SK-N-SH treated with all-trans-retinoic acid at 6 μM for 48 hours (cell line): ENCODE measurements at regions not wholly inside any gene's neighbourhood (a gene's known extent, or its start where the extent isn't known, plus 50 kb on each side); places are given as distances from the start of the nearest gene placed in this dataset.

ENCODE experiments used
- ARNTL ChIP-seq: fragments of 450-650 bp; formaldehyde crosslinking; IDR thresholded peaks from 2 replicates; pipeline ENCODE4 v1.5.0; 2020; ENCODE audit warnings: low read depth, mild to moderate bottlenecking, moderate library complexity, borderline replicate concordance
- CSDC2 ChIP-seq: fragments of 250-450 bp; sonication (Bioruptor Pico); IDR thresholded peaks from 2 replicates; pipeline ENCODE4 v1.5.0; 2020; ENCODE audit warnings: mild to moderate bottlenecking, moderate library complexity
- ESRRG ChIP-seq: fragments of 250-450 bp; sonication (Bioruptor Pico); IDR thresholded peaks from 2 replicates; pipeline ENCODE4 v1.6.1; 2021; ENCODE audit warnings: mild to moderate bottlenecking
- RARB ChIP-seq: fragments of 250-450 bp; sonication (Bioruptor Pico); IDR thresholded peaks from 2 replicates; pipeline ENCODE4 v1.8.0; 2021; ENCODE audit warnings: mild to moderate bottlenecking, moderate library complexity
- TCF4 ChIP-seq: fragments of 250-450 bp; sonication (Bioruptor Pico); IDR thresholded peaks from 2 replicates; pipeline ENCODE4 v1.8.0; 2021; ENCODE audit warnings: mild to moderate bottlenecking, moderate library complexity, borderline replicate concordance
- ZC3H10 ChIP-seq: fragments of 250-450 bp; sonication (Bioruptor Pico); IDR thresholded peaks from 2 replicates; pipeline ENCODE4 v1.5.1; 2021; ENCODE audit warnings: mild to moderate bottlenecking, moderate library complexity
- ZFP3 ChIP-seq: fragments of 250-450 bp; sonication (Bioruptor Pico); IDR thresholded peaks from 2 replicates; pipeline ENCODE4 v1.5.0; 2020; ENCODE audit warnings: mild to moderate bottlenecking, moderate library complexity
- ZFP30 ChIP-seq: fragments of 450-650 bp; formaldehyde crosslinking; IDR thresholded peaks from 2 replicates; pipeline ENCODE4 v1.5.0; 2022; ENCODE audit warnings: mild to moderate bottlenecking, moderate library complexity
- ZNF565 ChIP-seq: fragments of 450-650 bp; formaldehyde crosslinking; conservative IDR thresholded peaks from 2 replicates; pipeline ENCODE4 v1.5.0; 2020; ENCODE audit warnings: low read depth, mild to moderate bottlenecking, moderate library complexity
- ZNF70 ChIP-seq: fragments of 450-650 bp; formaldehyde crosslinking; IDR thresholded peaks from 2 replicates; pipeline ENCODE4 v1.5.0; 2020; ENCODE audit warnings: mild to moderate bottlenecking, moderate library complexity
- TF ChIP-seq, protein P1 (sequence below): fragments of 250-450 bp; sonication (Bioruptor Pico); IDR thresholded peaks from 2 replicates; pipeline ENCODE4 v1.8.0; 2021; ENCODE audit warnings: low read depth, mild to moderate bottlenecking, moderate library complexity, borderline replicate concordance
- TF ChIP-seq, protein P2 (sequence below): fragments of 250-450 bp; sonication (Bioruptor Pico); IDR thresholded peaks from 2 replicates; pipeline ENCODE4 v1.5.1; 2020; ENCODE audit warnings: low read depth, mild to moderate bottlenecking, moderate library complexity
- TF ChIP-seq, protein P3 (sequence below): fragments of 250-450 bp; sonication (Bioruptor Pico); IDR thresholded peaks from 2 replicates; pipeline ENCODE4 v1.8.0; 2020; ENCODE audit warnings: mild to moderate bottlenecking, moderate library complexity, borderline replicate concordance

DNA sequence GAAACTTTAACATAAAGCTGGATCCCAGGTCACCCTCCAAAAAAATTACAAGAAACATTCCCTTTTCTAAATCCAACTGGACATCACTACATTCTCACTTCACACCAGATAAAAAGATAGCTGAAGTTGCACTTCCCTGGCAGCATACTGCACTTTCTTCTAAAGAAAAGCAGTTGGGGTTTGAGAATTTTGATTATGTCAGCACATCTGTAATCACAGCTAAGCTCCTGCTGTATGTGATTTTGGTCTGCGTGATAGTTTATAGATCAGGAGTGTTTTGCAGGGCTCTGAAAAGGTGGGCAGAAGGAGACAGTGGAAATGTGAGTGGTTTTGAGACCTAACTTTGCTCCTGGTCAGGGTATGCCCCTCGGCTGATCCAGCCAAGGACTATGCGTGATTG is 199.1 kb upstream of the AKR1E2 start:
- TF ChIP-seq, protein P1, sequence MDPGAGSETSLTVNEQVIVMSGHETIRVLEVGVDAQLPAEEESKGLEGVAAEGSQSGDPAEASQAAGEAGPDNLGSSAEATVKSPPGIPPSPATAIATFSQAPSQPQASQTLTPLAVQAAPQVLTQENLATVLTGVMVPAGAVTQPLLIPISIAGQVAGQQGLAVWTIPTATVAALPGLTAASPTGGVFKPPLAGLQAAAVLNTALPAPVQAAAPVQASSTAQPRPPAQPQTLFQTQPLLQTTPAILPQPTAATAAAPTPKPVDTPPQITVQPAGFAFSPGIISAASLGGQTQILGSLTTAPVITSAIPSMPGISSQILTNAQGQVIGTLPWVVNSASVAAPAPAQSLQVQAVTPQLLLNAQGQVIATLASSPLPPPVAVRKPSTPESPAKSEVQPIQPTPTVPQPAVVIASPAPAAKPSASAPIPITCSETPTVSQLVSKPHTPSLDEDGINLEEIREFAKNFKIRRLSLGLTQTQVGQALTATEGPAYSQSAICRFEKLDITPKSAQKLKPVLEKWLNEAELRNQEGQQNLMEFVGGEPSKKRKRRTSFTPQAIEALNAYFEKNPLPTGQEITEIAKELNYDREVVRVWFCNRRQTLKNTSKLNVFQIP (CRISPR knock-in tag), result no peak
- TF ChIP-seq ZFP3 (CRISPR knock-in tag) (no peak), ESRRG (no peak), ZNF70 (CRISPR knock-in tag) (no peak), ZC3H10 (CRISPR knock-in tag) (no peak), TCF4 (no peak), ZFP30 (CRISPR knock-in tag) (no peak), CSDC2 (CRISPR knock-in tag) (no peak), ARNTL (CRISPR knock-in tag) (no peak), RARB (CRISPR knock-in tag) (no peak), ZNF565 (CRISPR knock-in tag) (no peak)
- TF ChIP-seq, protein P2, sequence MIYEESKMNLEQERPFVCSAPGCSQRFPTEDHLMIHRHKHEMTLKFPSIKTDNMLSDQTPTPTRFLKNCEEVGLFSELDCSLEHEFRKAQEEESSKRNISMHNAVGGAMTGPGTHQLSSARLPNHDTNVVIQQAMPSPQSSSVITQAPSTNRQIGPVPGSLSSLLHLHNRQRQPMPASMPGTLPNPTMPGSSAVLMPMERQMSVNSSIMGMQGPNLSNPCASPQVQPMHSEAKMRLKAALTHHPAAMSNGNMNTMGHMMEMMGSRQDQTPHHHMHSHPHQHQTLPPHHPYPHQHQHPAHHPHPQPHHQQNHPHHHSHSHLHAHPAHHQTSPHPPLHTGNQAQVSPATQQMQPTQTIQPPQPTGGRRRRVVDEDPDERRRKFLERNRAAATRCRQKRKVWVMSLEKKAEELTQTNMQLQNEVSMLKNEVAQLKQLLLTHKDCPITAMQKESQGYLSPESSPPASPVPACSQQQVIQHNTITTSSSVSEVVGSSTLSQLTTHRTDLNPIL, result no peak
- TF ChIP-seq, protein P3, sequence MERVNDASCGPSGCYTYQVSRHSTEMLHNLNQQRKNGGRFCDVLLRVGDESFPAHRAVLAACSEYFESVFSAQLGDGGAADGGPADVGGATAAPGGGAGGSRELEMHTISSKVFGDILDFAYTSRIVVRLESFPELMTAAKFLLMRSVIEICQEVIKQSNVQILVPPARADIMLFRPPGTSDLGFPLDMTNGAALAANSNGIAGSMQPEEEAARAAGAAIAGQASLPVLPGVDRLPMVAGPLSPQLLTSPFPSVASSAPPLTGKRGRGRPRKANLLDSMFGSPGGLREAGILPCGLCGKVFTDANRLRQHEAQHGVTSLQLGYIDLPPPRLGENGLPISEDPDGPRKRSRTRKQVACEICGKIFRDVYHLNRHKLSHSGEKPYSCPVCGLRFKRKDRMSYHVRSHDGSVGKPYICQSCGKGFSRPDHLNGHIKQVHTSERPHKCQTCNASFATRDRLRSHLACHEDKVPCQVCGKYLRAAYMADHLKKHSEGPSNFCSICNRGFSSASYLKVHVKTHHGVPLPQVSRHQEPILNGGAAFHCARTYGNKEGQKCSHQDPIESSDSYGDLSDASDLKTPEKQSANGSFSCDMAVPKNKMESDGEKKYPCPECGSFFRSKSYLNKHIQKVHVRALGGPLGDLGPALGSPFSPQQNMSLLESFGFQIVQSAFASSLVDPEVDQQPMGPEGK, result no peak
